ENCODE measurements at regions not wholly inside any gene's neighbourhood (a gene's known extent, or its start where the extent isn't known, plus 50 kb on each side); places are given as distances from the start of the nearest gene placed in this dataset.
"Not testable (repeated sequence)": the region's sequence is repeated elsewhere in the genome, so short reads cannot be mapped to it uniquely, and the experiment has no call there.

DNA sequence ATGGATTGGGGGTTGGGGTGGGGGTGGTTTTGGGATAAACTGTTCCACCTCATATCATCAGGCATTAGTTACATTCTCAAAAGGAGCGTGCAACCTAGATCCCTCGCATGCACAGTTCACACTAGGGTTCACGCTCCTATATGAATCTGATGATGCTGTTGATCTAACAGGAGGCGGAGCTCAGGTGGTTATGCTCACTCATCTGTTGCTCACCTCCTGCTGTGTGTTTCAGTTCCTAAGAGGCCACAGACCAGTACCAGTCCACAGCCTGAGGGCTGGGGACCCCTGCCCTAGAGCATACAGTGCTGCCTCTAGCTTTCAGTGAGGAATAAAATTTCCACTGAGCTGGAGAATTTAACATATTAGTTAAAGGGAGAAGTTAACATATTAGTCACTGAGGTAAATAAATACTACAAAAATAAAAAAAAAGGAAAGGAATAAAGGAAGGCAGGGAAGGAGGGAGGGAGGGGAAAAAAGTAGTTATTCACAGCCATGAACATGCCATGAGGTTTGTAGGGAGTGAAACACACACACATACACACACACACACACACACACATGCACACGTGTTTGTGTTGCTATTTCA lies 612.7 kb upstream of the TBX3 start:
- no peak for DNase-seq

DNA sequence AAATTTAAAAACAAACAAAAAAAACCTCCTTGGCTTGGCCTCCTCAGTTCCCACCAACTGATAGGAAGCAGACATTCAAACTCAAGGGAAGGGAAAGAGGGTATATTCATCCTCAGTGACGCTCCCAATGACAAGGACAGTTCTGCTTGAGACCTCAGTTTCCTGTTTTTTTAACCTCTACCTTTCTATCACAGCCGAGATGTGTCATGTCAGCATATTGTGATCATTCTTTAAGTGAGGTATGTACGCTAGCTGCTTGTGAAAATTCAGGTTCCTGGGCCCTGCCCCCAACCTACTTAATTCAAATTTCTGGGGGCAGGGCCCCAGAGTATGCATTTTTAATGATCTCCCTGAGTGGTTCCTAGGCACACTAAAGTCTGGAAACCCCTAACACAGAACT lies 611.9 kb upstream of the TBX3 start:
- DNase-seq = no peak

DNA sequence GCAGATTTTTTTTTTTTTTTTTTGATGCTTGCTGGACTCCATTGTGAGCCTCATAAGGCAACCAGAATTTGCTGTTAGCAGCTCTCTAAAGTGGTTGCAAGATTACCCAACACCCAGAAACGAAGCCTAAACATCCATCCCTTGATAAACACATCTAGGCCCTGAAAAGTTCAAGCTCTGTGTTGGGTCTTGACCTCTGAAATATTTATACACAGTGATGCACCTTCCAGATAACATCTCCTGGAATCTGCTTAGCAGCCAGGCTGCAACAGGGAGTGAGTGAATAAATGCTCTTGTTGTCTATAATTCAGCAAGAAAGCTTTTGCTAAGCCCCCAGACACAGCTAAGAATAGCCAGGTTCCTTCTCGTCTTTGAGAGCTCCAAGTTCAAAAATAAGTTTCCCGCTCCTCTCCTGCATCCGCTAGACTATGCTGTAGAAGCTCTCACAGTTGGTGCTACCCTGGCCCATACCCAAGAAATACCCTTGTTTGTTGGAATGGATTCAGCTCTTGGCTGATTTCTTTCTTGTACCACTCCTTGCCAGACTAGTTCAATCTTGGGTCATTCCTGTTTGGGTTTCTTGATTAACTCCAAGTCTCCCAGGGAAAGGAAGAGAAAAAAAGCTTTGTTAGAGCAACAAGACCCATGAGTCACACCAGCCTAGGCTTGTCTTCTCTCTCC lies 610.6 kb upstream of the TBX3 start:
- DNase-seq = no peak

DNA sequence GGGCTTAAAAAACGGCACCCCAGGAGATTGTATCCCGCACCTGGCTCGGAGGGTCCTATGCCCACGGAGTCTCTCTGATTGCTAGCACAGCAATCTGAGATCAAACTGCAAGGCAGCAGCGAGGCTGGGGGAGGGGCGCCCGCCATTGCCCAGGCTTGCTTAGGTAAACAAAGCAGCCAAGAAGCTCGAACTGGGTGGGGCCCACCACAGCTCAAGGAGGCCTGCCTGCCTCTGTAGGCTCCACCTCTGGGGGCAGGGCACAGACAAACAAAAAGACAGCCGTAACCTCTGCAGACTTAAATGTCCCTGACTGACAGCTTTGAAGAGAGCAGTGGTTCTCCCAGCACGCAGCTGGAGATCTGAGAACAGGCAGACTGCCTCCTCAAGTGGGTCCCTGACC lies 601.5 kb upstream of the TBX3 start:
- DNase-seq = not testable (repeated sequence)

- DNase-seq = no peak
Observed at GRCh38 chr12:115273456-115273855, 589.5 kb upstream of the TBX3 start.

DNA sequence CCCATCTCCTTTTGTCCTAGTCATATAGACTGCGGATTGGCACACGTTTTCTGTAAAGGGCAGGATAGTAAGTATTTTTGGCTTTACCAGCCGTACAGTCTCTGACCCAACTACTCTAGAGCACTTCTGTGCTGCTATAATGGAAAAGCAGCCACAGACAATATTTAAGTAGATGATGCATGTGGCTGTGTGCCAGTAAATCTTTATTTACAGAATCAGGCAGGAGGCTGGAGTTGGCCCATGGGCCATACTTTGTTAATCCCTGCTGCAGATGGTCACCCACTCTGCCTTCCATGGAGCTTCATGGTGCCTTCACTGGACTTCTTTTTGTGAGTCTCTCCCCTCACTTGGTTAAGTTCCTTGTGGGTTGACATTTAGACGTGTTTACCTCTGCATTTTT lies 584.5 kb upstream of the TBX3 start:
- no peak for DNase-seq

- no peak for DNase-seq
Observed at GRCh38 chr12:115267891-115268290, 583.9 kb upstream of the TBX3 start.

- DNase-seq = no peak
Observed at GRCh38 chr12:115267464-115267863, 583.5 kb upstream of the TBX3 start.

GRCh38 chr12:115264605-115265004 lies 580.6 kb upstream of the TBX3 start:
- no peak for DNase-seq

DNA sequence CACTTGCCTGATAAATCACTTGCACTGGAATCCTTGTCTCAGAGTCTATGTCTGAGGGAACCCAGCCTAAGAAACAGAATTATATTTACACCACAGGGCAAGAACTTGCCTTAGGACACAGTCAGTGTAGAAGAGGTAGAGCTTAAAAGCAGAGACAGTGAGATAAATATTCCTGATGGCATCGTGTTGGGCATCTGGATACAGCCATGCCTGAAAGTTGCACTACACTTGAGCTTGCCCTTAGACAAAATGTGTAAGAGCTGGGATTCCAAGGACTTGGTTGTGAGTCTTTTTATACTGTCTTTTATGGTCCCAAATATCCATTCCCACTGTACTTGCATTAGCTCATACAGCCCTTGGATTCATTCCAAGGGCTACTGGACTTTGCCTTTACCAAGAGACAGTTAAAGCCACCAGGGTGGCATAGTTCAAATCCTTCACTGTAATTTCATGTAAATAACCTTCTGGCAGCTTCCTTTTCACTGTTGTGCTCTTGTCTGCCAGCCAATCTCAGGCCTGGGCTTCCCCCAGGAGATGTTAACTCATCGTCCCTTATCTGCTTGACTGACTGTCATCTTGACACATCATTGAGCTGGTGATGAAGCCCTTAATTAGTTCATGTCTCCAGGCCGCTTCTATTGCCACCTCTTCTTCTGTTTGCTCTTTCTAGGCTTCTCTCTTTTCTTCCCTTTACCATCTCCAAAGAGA lies 577.9 kb upstream of the TBX3 start:
- DNase-seq = no peak

GRCh38 chr12:115260762-115261675 lies 577.0 kb upstream of the TBX3 start:
- no peak for DNase-seq

DNA sequence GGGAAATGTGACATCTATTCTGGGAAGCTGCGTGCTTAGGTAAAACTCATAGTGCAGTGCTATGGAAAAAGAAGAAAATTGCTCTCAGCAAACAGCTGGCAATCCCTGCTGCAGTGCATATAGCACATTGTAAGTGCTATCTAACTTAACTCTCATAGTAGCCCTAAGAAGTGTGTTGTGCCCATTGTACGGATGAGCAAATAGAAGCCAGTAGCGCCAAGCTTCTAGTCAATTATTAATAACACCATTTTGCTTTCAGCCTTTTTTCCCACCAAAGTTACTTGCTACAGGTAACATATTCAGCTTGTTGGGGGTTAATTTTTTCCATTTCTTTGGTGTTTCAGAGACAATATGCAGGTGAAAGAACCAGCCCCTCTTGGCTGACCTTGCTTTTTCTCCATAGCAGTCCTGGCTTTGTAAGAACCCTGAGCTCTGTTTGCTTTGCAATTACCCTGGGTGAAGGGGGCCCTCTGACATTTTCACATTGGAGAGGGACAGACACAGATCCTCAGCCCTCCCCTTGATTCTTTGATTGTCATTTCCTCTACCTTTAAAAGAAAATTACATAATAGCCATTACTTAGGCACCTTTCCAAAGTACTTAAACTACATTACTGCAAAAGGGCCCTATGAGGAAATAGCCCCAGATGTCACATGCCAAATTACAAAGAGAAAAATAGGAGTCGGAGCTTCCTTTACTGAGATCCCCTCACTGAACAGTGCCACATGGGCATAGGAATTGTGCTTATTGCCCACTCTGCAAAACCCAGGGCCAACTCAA lies 576.2 kb upstream of the TBX3 start:
- DNase-seq = no peak

- DNase-seq = no peak
Observed at GRCh38 chr12:115257791-115258190, 573.8 kb upstream of the TBX3 start.

- no peak for DNase-seq
Observed at GRCh38 chr12:115255962-115256361, 572.0 kb upstream of the TBX3 start.

GRCh38 chr12:115255257-115255656 lies 571.3 kb upstream of the TBX3 start:
- DNase-seq = no peak

- DNase-seq = no peak
Observed at GRCh38 chr12:115253049-115253448, 569.1 kb upstream of the TBX3 start.

- no peak for DNase-seq
Observed at GRCh38 chr12:115251727-115252126, 567.8 kb upstream of the TBX3 start.

DNA sequence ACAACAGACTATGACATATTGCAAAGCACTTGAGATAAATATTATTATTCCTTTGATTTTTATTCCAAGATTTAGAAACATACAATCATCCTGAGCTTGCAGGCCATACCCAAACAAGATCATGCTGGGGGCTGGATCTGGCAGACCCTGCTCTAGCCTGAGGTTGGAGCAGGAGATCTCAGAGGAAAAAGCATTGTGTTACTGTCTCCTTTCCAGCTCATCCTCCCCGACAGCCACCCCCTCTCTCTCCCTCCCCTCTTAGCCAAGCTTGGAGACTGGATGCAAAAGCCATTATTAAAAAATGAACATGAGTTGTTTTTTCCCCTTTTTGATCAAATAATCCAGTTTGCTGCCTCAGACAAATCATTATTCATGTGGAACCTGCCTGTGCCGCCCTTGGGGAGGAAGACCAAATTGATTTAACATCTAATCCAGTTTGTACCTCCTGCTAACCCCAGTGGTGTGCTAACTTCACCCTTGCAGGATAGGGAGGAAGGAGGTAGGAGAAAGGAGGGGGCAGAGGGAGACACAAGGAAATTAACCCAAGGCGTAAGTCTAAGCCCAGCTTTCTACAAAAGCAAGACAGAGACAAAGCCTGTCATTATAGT lies 565.8 kb upstream of the TBX3 start:
- no peak for DNase-seq

GRCh38 chr12:115245020-115245419 lies 561.0 kb upstream of the TBX3 start:
- DNase-seq = no peak

GRCh38 chr12:115243933-115244628 lies 560.1 kb upstream of the TBX3 start:
- DNase-seq = no peak

DNA sequence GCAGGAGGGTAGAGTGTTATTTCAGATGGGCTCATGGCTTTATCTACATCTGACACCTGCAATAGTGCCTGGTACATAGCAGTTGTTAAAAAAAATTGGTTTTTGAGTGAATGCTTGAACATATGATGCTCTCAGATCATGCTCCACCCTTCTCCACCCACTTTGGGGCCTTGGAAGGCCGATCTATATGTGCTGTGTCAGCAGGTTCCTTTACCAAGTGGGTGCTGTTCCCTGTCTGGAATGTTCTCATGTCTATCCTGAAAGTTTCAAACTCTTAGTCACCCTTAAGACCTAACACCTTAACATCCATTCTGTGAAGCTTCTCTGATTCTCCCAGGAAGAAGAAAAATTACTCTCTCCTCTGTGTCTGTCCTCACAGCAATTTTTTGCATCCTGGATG lies 556.3 kb upstream of the TBX3 start:
- DNase-seq = no peak
